ENCODE measurements at regions not wholly inside any gene's neighbourhood (a gene's known extent, or its start where the extent isn't known, plus 50 kb on each side); places are given as distances from the start of the nearest gene placed in this dataset.

GRCh38 chr1:198084241-198084908, 72.4 kb upstream of the NEK7 start:
- H3K4me3 ChIP-seq (ENCODE audit: low read length), result no peak overlapping the region
- peaks cover 10% of the 10 kb centered on the region for H3K4me1 ChIP-seq (ENCODE audit: control insufficient read depth, low read length)
- no peaks in the 10 kb centered on the region; the same call in 1 of the 2 replicates for H3K9me3 ChIP-seq (ENCODE audit: control insufficient read depth, insufficient read depth, low read length)
- H3K4me2 ChIP-seq (ENCODE audit: low read length), result no peak overlapping the region
- no peaks in the 10 kb centered on the region for H3K9me2 ChIP-seq (replicated peaks; ENCODE audit: control insufficient read depth, low read length)
- no peaks in the 10 kb centered on the region for H4K20me1 ChIP-seq (ENCODE audit: control insufficient read depth, insufficient read depth, low read depth, low read length)
- no peaks in the 10 kb centered on the region for H3K36me3 ChIP-seq (ENCODE audit: control insufficient read depth, low read length)
- no peak overlapping the region for H3K27ac ChIP-seq (ENCODE audit: low read depth, low read length)
- H3F3A ChIP-seq (ENCODE audit: control insufficient read depth, insufficient read depth), result no peaks in the 10 kb centered on the region
- TF ChIP-seq CTCF (IDR thresholded peaks at IDR 0.05; ENCODE audit: low read depth, low read length, poor library complexity, severe bottlenecking) (no peak), EZH2phosphoT487 (IDR thresholded peaks at IDR 0.05; ENCODE audit: borderline replicate concordance, low read length) (no peak)
- H3K27me3 ChIP-seq (ENCODE audit: control insufficient read depth, low read length), result no peaks in the 10 kb centered on the region
- no peaks in the 10 kb centered on the region for H3K79me2 ChIP-seq (ENCODE audit: control insufficient read depth, low read length)

- H3K9me3 ChIP-seq (ENCODE audit: control insufficient read depth, insufficient read depth, low read length), result no peaks in the 10 kb centered on the region; the same call in 1 of the 2 replicates
- TF ChIP-seq EZH2phosphoT487 (IDR thresholded peaks at IDR 0.05; ENCODE audit: borderline replicate concordance, low read length) (no peak), CTCF (IDR thresholded peaks at IDR 0.05; ENCODE audit: low read depth, low read length, poor library complexity, severe bottlenecking) (no peak)
- no peaks in the 10 kb centered on the region for H3K9me2 ChIP-seq (replicated peaks; ENCODE audit: control insufficient read depth, low read length)
- no peaks in the 10 kb centered on the region for H3K27me3 ChIP-seq (ENCODE audit: control insufficient read depth, low read length)
- H3K4me3 ChIP-seq (ENCODE audit: low read length), result no peak overlapping the region
- no peaks in the 10 kb centered on the region for H3K79me2 ChIP-seq (ENCODE audit: control insufficient read depth, low read length)
- no peak overlapping the region for H3K27ac ChIP-seq (ENCODE audit: low read depth, low read length)
- no peaks in the 10 kb centered on the region for H3F3A ChIP-seq (ENCODE audit: control insufficient read depth, insufficient read depth)
- H3K4me1 ChIP-seq (ENCODE audit: control insufficient read depth, low read length), result peaks cover 10% of the 10 kb centered on the region
- no peaks in the 10 kb centered on the region for H4K20me1 ChIP-seq (ENCODE audit: control insufficient read depth, insufficient read depth, low read depth, low read length)
- no peak overlapping the region for H3K4me2 ChIP-seq (ENCODE audit: low read length)
- H3K36me3 ChIP-seq (ENCODE audit: control insufficient read depth, low read length), result no peaks in the 10 kb centered on the region
These were observed 70.6 kb upstream of the NEK7 start for GRCh38 chr1:198086051-198086745.

GRCh38 chr1:198087831-198088230, 69.0 kb upstream of the NEK7 start:
- Histone ChIP-seq H3K36me3 (ENCODE audit: control insufficient read depth, low read length) (no peaks in the 10 kb centered on the region), H3K79me2 (ENCODE audit: control insufficient read depth, low read length) (no peaks in the 10 kb centered on the region), H3K4me2 (ENCODE audit: low read length) (no peak overlapping the region), H3K27me3 (ENCODE audit: control insufficient read depth, low read length) (no peaks in the 10 kb centered on the region), H3K9me2 (replicated peaks; ENCODE audit: control insufficient read depth, low read length) (no peaks in the 10 kb centered on the region), H3K4me3 (ENCODE audit: low read length) (no peak overlapping the region), H4K20me1 (ENCODE audit: control insufficient read depth, insufficient read depth, low read depth, low read length) (no peaks in the 10 kb centered on the region), H3K4me1 (ENCODE audit: control insufficient read depth, low read length) (peaks cover 3% of the 10 kb centered on the region), H3F3A (ENCODE audit: control insufficient read depth, insufficient read depth) (no peaks in the 10 kb centered on the region), H3K27ac (ENCODE audit: low read depth, low read length) (no peak overlapping the region), H3K9me3 (ENCODE audit: control insufficient read depth, insufficient read depth, low read length) (no peaks in the 10 kb centered on the region)
- TF ChIP-seq EZH2phosphoT487 (IDR thresholded peaks at IDR 0.05; ENCODE audit: borderline replicate concordance, low read length) (no peak), CTCF (IDR thresholded peaks at IDR 0.05; ENCODE audit: low read depth, low read length, poor library complexity, severe bottlenecking) (no peak)
